Heart right ventricle (tissue), 16 donors: ENCODE measurements at regions not wholly inside any gene's neighbourhood (a gene's known extent, or its start where the extent isn't known, plus 50 kb on each side); places are given as distances from the start of the nearest gene placed in this dataset.

Source experiments
- ATAC-seq, 8 donors: fragments of 200-7000 bp; cut with Tn5 transposase; one replicate each; pipeline ENCODE4 v1.9.1; 2020; ENCODE audit warnings: mild to moderate bottlenecking in 8 of 8, moderate library complexity in 8 of 8, moderate number of reproducible peaks in 1 of 8
- DNase-seq, 2 donors: peaks; one replicate each; pipeline ENCODE4 v3.0.0-alpha.2; 2020
- H3K27ac ChIP-seq, 10 donors: fragments of 200-600 bp; sonication (generic) in 2 of 10; one replicate each; pipeline versions ENCODE4 v1.5.0 to v1.8.0; 2020 to 2022; ENCODE audit warnings: mild to moderate bottlenecking in 3 of 10
- H3K27me3 ChIP-seq, 7 donors: fragments of 200-600 bp; one replicate each; pipeline ENCODE4 v1.8.0; 2021 to 2022; ENCODE audit warnings: mild to moderate bottlenecking in 2 of 7
- H3K36me3 ChIP-seq, 9 donors: fragments of 200-600 bp; sonication (generic) in 1 of 9; one replicate each; pipeline versions ENCODE4 v1.5.0 to v1.8.0; 2020 to 2022; ENCODE audit warnings: mild to moderate bottlenecking in 2 of 9
- H3K4me1 ChIP-seq, 9 donors: fragments of 200-600 bp; sonication (generic) in 1 of 9; one replicate each; pipeline versions ENCODE4 v1.5.0 to v1.8.0; 2020 to 2022; ENCODE audit warnings: mild to moderate bottlenecking in 4 of 9
- H3K4me3 ChIP-seq, 10 donors: fragments of 200-600 bp; sonication (generic) in 2 of 10; one replicate each; pipeline versions ENCODE4 v1.5.0 to v1.8.0; 2020 to 2022; ENCODE audit warnings: mild to moderate bottlenecking in 7 of 10, moderate library complexity in 2 of 10
- H3K9me3 ChIP-seq, 11 donors: fragments of 200-600 bp in 10 of 11; sonication (generic) in 2 of 11; one replicate each; pipeline versions ENCODE4 v1.5.0 to v1.8.0; 2013 to 2022; ENCODE audit warnings: mild to moderate bottlenecking in 2 of 11, control low read depth in 1 of 11, moderate library complexity in 1 of 11
- CTCF ChIP-seq, 9 donors: fragments of 200-600 bp; sonication (generic) in 2 of 9; IDR thresholded peaks; one replicate each; pipeline versions ENCODE4 v1.5.0 to v1.8.0; 2021 to 2022; ENCODE audit warnings: antibody characterized with exemption in 9 of 9, mild to moderate bottlenecking in 5 of 9, moderate library complexity in 1 of 9
- WGBS, 2 donors: extraction: QIAGEN DNeasy Blood & Tissue Kit; methylation state at CpG; one replicate each; pipeline ENCODE4 v1.1.7; 2013; ENCODE audit warnings: inconsistent platforms in 1 of 2; 5-methylcytosine and 5-hydroxymethylcytosine counted together
- intact Hi-C, 10 donors: fragments of 100-400 bp; cut with DNase I; formaldehyde crosslinking; loops; one replicate each; pipeline versions ENCODE4 v1.11.1 to v1.14.2; 2022
- donor health status: Arrhythmogenic right ventricular cardiomyopathy.
- donor health status: ischemic (EF 13 %, LVEDD 7.1; RV severe dilation, severe dysfunction).
- donor health status: healthy with polysubstance abuse.
- donor health status: DM: no; HTN: yes; CAD: no.
- donor health status: DM: no; HTN: no; CAD: no.
- donor health status: ischemic (EF 25% LVEDD 6.9; RV normal size, moderate dysfunction).
- donor health status: ischemic (EF 25% LVEDD 5.7; RV mildly dilated, moderate dysfunction).
- donor health status: healthy.
- donor health status: DM: yes; HTN: yes; CAD: no.
- donor health status: Ischemic cardiomyopathy.
- donor health status: ischemic (EF 35%, LVEDD 5.7; RV mildly dilated, moderate dysfunction).
- donor health status: nonischemic (EF 11% LVEDD 7.7; RV severe dilation, severe dysfunction).
- donor health status: DM: yes; HTN: yes; CAD: no.
- donor health status: PGD.
- donor health status: ischemic (EF 29% LVEDD 5.4; RV normal size, mild dysfunction).
- donor health status: nonischemic (EF 23%, LVEDD 6.1; RV moderate dilation, normal function).

GRCh38 chr6:117200067-117200466 lies 65.3 kb upstream of the VGLL2 start:
- Histone ChIP-seq H3K27me3 (no peaks in the 10 kb centered on the region), H3K4me3 (no peak overlapping the region), H3K9me3 (no peaks in the 10 kb centered on the region), H3K4me1 (peaks cover 0 to 10% (median 0%) of the 10 kb centered on the region in 9 donors), H3K36me3 (no peaks in the 10 kb centered on the region), H3K27ac (peak overlapping the region in 6 of 10 donors; percentile 1 to 63 (median 40))
- ATAC-seq = peak; percentile 20 to 89 (median 48)
- no peak for TF ChIP-seq CTCF (IDR thresholded peaks at IDR 0.05)
- intact Hi-C loops = no loop called here
- peak in 1 of 2 donors; percentile 55 for DNase-seq
- 51 to 66% methylated on average over 2 of the region's 2 CpGs for WGBS, 2 donors

- WGBS, 2 donors = 71 to 79% methylated on average over 1 of the region's 1 CpG
- no peak for TF ChIP-seq CTCF (IDR thresholded peaks at IDR 0.05)
- H3K4me3 ChIP-seq = no peak overlapping the region
- peaks cover 0 to 4% (median 0%) of the 10 kb centered on the region in 11 donors for H3K9me3 ChIP-seq
- ATAC-seq = no peak
- H3K4me1 ChIP-seq = peaks cover 0 to 13% (median 0%) of the 10 kb centered on the region in 9 donors
- no peaks in the 10 kb centered on the region for H3K36me3 ChIP-seq
- no peak overlapping the region for H3K27ac ChIP-seq
- H3K27me3 ChIP-seq = no peaks in the 10 kb centered on the region
- no peak for DNase-seq
- intact Hi-C loops = no loop called here
Measured at GRCh38 chr6:117204903-117205302, 60.5 kb upstream of the VGLL2 start.

GRCh38 chr6:117205876-117206275 lies 59.5 kb upstream of the VGLL2 start:
- intact Hi-C loops = no loop called here
- ATAC-seq = no peak
- Histone ChIP-seq H3K9me3 (peaks cover 0 to 4% (median 0%) of the 10 kb centered on the region in 11 donors), H3K27me3 (no peaks in the 10 kb centered on the region), H3K27ac (no peak overlapping the region), H3K36me3 (no peaks in the 10 kb centered on the region), H3K4me1 (peaks cover 0 to 7% (median 0%) of the 10 kb centered on the region in 9 donors), H3K4me3 (no peak overlapping the region)
- WGBS, 2 donors = 36 to 53% methylated on average over 4 of the region's 4 CpGs
- no peak for DNase-seq
- TF ChIP-seq CTCF (IDR thresholded peaks at IDR 0.05) = no peak

- intact Hi-C loops = no loop called here
- TF ChIP-seq CTCF (IDR thresholded peaks at IDR 0.05) = no peak
- ATAC-seq = peak in 4 of 8 donors; percentile 39 to 67 (median 51)
Measured at GRCh38 chr6:117206522-117206921, 58.8 kb upstream of the VGLL2 start.

More at GRCh38 chr6:117206522-117206921, 58.8 kb upstream of the VGLL2 start:
- DNase-seq = no peak
- H3K27ac ChIP-seq = peak overlapping the region in 1 of 10 donors; percentile 47
- H3K9me3 ChIP-seq = peaks cover 0 to 4% (median 0%) of the 10 kb centered on the region in 11 donors
- no peaks in the 10 kb centered on the region for H3K27me3 ChIP-seq
- no peak overlapping the region for H3K4me3 ChIP-seq
- 80 to 89% methylated on average over 1 of the region's 1 CpG for whole genome bisulfite sequencing, 2 donors
- H3K36me3 ChIP-seq = no peaks in the 10 kb centered on the region
- H3K4me1 ChIP-seq = peaks cover 0 to 7% (median 0%) of the 10 kb centered on the region in 9 donors
